SJSA1 (cell line): ENCODE measurements at regions not wholly inside any gene's neighbourhood (a gene's known extent, or its start where the extent isn't known, plus 50 kb on each side); places are given as distances from the start of the nearest gene placed in this dataset.

Experiments
- DNase-seq, 2 experiments: peaks; one replicate each; pipeline ENCODE4 v3.0.0-alpha.2; 2015 to 2020; ENCODE audit warnings: low spot score in 2 of 2, low read depth in 1 of 2
- H3K27ac ChIP-seq: fragments of 250-450 bp; sonication (Bioruptor Pico); 2 replicates; pipeline ENCODE4 v1.5.1; 2020; ENCODE audit warnings: mild to moderate bottlenecking, moderate library complexity
- H3K27me3 ChIP-seq: fragments of 250-450 bp; sonication (Bioruptor Pico); replicated peaks from 2 replicates; pipeline ENCODE4 v1.5.1; 2020; ENCODE audit warnings: mild to moderate bottlenecking, moderate library complexity
- H3K36me3 ChIP-seq: fragments of 250-450 bp; sonication (Bioruptor Pico); 2 replicates; pipeline ENCODE4 v1.5.1; 2020; ENCODE audit warnings: mild to moderate bottlenecking
- H3K4me1 ChIP-seq: fragments of 250-450 bp; sonication (Bioruptor Pico); replicated peaks from 2 replicates; pipeline ENCODE4 v1.6.1; 2021; ENCODE audit warnings: mild to moderate bottlenecking
- H3K4me3 ChIP-seq: fragments of 250-450 bp; sonication (Bioruptor Pico); 2 replicates; pipeline ENCODE4 v1.5.1; 2020; ENCODE audit warnings: mild to moderate bottlenecking
- H3K9me3 ChIP-seq: fragments of 250-450 bp; sonication (Bioruptor Pico); replicated peaks from 2 replicates; pipeline ENCODE4 v1.5.1; 2020; ENCODE audit warnings: mild to moderate bottlenecking

DNA sequence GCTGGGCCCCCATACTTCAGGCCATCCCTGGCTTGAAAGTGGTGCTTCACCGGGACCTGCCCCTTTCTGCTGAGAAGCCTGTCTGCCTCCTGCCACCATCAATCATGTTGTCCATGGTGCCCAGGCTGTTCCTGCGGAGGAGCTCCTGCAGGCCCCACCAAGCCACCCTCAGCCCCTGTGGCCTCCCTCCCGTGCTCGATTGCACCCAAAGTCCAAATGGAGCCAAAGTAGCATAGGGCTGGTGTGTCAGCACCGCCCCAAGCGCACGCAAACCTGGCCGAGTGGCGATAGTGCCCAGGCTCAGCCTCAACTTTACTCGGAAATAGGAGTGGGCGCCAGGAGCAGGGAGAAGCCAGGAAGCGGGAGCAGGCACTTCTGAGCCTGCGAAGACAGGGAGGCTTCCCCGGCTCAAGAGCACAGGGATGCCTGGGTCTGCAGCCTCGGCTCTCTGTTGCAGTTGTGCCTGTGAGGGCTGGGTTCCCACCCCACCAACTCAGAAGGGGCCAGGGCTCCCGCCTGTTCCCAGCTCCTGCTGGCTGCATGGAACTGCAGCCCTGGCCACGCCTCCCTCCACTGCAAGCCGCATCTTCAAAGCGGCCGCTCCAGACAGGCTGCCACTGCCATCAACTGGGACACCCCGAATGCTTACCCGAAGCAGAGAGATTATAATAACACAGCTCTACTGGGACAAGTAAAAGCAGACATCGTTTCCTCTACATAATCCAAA lies 203.0 kb downstream of the ARRDC4 start:
- Histone ChIP-seq H3K27ac (no peak overlapping the region), H3K27me3 (no peaks in the 10 kb centered on the region), H3K4me1 (no peaks in the 10 kb centered on the region), H3K9me3 (no peaks in the 10 kb centered on the region), H3K4me3 (no peak overlapping the region), H3K36me3 (no peaks in the 10 kb centered on the region)
- DNase-seq: no peak

GRCh38 chr15:98164571-98164970 lies 204.1 kb downstream of the ARRDC4 start:
- Histone ChIP-seq H3K27ac (no peak overlapping the region), H3K27me3 (no peaks in the 10 kb centered on the region), H3K36me3 (no peaks in the 10 kb centered on the region), H3K9me3 (no peaks in the 10 kb centered on the region), H3K4me1 (no peaks in the 10 kb centered on the region), H3K4me3 (no peak overlapping the region)
- no peak for DNase-seq

GRCh38 chr15:98164986-98165385 lies 204.5 kb downstream of the ARRDC4 start:
- H3K4me1 ChIP-seq: no peaks in the 10 kb centered on the region
- no peaks in the 10 kb centered on the region for H3K9me3 ChIP-seq
- H3K27me3 ChIP-seq: no peaks in the 10 kb centered on the region
- H3K36me3 ChIP-seq: no peaks in the 10 kb centered on the region
- DNase-seq: no peak
- H3K4me3 ChIP-seq: no peak overlapping the region
- no peak overlapping the region for H3K27ac ChIP-seq

GRCh38 chr15:98167722-98168268 lies 207.3 kb downstream of the ARRDC4 start:
- H3K9me3 ChIP-seq: no peaks in the 10 kb centered on the region
- no peaks in the 10 kb centered on the region for H3K27me3 ChIP-seq
- no peaks in the 10 kb centered on the region for H3K4me1 ChIP-seq
- no peaks in the 10 kb centered on the region for H3K36me3 ChIP-seq
- no peak for DNase-seq
- no peak overlapping the region for H3K27ac ChIP-seq
- no peak overlapping the region for H3K4me3 ChIP-seq

DNA sequence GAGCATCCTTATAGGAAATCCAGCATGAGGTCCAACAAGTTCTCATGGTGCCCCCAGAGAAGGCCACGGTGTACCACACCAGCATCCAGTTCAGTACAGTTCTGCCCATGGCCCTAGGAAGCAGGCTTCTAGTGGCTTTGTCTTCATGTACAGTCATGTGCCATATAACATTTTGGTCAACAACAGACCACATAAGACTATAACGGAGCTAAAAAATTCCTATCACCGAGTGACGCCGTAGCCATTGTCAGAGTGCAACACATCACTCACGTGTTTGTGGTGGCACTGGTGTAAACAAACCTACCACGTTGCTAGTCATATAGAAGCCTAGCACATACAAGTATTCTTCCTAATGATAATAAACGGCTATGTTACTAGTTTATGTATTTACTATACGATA lies 209.0 kb downstream of the ARRDC4 start:
- H3K4me1 ChIP-seq: no peaks in the 10 kb centered on the region
- no peaks in the 10 kb centered on the region for H3K36me3 ChIP-seq
- no peak for DNase-seq

GRCh38 chr15:98174286-98174685 lies 213.8 kb downstream of the ARRDC4 start:
- Histone ChIP-seq H3K36me3 (no peaks in the 10 kb centered on the region), H3K4me3 (no peak overlapping the region), H3K27me3 (peaks cover 10% of the 10 kb centered on the region), H3K27ac (no peak overlapping the region), H3K9me3 (no peaks in the 10 kb centered on the region), H3K4me1 (no peaks in the 10 kb centered on the region)
- no peak for DNase-seq

More for the DNA sequence above, 209.0 kb downstream of the ARRDC4 start:
- Histone ChIP-seq H3K27ac (no peak overlapping the region), H3K4me3 (no peak overlapping the region), H3K27me3 (no peaks in the 10 kb centered on the region), H3K9me3 (no peaks in the 10 kb centered on the region)

DNA sequence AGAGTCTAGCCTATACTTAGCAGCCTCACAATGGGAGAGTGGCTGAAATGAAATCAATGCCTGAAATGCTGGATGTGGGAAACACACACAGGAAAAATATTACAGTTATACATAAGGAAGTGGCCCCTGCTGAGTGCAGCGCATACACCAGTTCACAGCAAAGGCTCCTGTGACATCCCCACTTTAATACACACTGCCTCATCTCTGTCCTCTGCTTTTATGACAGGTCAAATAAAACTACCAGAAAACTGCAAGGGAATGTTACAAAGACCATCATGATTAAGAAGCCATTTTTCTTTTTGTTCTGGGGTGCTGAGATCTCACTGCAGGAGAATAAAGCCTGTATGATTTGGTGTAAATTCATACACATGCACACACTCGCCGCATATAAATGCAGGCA lies 214.3 kb downstream of the ARRDC4 start:
- Histone ChIP-seq H3K27ac (no peak overlapping the region), H3K4me1 (no peaks in the 10 kb centered on the region), H3K9me3 (no peaks in the 10 kb centered on the region), H3K36me3 (no peaks in the 10 kb centered on the region), H3K4me3 (no peak overlapping the region), H3K27me3 (peaks cover 10% of the 10 kb centered on the region)
- DNase-seq: no peak

DNA sequence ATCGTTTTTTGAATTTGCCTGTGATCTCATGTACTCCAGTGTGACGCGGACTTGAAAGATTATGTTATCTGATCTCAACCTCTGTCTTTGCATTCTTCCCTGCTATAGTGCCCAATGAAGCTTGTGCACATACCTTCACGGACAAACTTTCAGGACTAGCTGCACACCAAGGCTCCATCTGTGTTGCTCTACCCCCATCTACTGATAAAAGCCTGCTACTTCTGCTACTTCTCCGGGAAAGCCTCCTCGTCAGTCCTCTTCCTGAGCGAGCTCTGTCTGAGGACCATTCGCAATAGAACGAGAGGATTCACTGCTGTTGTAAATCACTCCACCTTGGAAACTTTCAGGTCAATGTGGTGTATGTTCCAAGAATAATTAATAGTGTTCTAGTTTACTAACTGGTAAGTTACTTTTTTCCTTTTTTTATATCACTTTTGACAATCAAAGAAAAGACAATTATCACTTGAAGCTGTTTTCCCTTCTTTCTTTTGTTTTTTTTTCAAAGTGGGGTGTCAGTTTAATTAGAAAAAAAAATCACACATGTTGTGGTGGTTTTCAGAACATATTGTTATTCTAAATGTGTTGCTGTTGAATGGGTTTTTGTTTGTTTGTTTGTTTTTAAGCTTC lies 217.6 kb downstream of the ARRDC4 start:
- H3K36me3 ChIP-seq: no peaks in the 10 kb centered on the region
- peak in 1 of 2 experiments; percentile 28 for DNase-seq
- H3K4me3 ChIP-seq: no peak overlapping the region

GRCh38 chr15:98178861-98179260 lies 218.4 kb downstream of the ARRDC4 start:
- Histone ChIP-seq H3K27ac (no peak overlapping the region), H3K9me3 (no peaks in the 10 kb centered on the region), H3K4me3 (no peak overlapping the region), H3K27me3 (peaks cover 10% of the 10 kb centered on the region), H3K36me3 (no peaks in the 10 kb centered on the region), H3K4me1 (no peaks in the 10 kb centered on the region)
- DNase-seq: no peak

More for the DNA sequence above, 217.6 kb downstream of the ARRDC4 start:
- Histone ChIP-seq H3K27me3 (peaks cover 10% of the 10 kb centered on the region), H3K9me3 (no peaks in the 10 kb centered on the region), H3K27ac (no peak overlapping the region), H3K4me1 (no peaks in the 10 kb centered on the region)

DNA sequence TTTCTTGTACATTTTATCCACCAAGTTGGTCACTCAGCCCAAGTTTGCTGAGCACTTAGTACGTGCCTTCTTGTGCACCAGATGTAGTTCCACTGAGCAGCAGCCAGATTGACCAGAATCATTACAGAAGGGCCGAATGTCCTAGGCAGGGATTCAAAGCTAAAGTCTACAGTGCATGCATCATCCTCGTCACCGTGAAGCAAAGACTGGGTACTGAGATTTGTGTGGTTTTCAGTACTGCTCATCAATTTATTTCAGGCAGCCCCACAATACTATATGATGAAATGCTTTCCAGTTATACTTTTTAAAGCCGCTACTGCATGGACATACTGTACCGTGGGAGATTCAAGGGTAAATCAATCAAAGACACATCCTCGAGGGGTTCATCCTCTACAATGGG lies 227.0 kb downstream of the ARRDC4 start:
- Histone ChIP-seq H3K27ac (no peak overlapping the region), H3K9me3 (no peaks in the 10 kb centered on the region), H3K36me3 (no peaks in the 10 kb centered on the region), H3K27me3 (no peaks in the 10 kb centered on the region), H3K4me3 (no peak overlapping the region), H3K4me1 (no peaks in the 10 kb centered on the region)
- no peak for DNase-seq

DNA sequence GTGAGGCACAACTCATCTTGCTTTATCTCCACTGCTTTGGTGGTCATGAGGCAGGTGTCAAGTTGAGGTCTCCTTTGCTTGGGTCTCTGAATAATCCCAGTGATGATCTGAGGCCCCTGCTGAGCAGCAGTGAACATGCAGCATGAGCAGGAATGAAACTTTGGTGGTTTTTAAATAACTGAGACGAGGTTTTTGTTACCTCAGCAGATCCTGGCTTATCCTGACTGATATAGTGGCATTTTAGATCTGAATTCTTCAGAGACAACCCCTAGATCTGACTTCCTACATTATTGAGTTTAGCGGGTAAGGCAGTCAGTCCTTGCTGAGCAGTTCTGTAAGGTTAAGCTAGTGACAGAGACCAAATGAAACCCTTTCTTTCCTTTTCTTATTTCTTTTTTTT lies 230.4 kb downstream of the ARRDC4 start:
- no peaks in the 10 kb centered on the region for H3K27me3 ChIP-seq
- no peaks in the 10 kb centered on the region for H3K4me1 ChIP-seq
- H3K36me3 ChIP-seq: no peaks in the 10 kb centered on the region
- no peak overlapping the region for H3K4me3 ChIP-seq
- no peaks in the 10 kb centered on the region for H3K9me3 ChIP-seq
- no peak for DNase-seq
- H3K27ac ChIP-seq: no peak overlapping the region

DNA sequence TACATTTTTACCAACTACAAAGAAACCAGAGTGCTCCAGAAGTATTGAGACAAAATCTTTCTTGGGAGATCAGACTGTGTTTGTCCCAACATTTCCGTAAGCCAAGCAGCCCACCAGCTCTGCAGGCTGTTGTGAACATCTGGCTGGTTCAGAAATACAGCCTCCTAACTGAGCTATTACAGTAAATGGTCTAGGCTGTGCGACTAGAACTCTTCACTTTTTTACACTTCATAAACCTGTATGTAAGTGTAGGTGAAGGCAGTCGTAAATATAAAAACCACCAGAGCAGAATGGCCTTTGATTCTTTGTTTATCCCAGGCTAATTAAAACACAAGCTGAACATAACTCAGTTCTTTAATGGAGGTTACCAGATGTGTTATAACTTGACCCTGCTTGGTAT lies 235.3 kb downstream of the ARRDC4 start:
- Histone ChIP-seq H3K4me3 (no peak overlapping the region), H3K27me3 (no peaks in the 10 kb centered on the region), H3K36me3 (no peaks in the 10 kb centered on the region), H3K4me1 (no peaks in the 10 kb centered on the region), H3K27ac (no peak overlapping the region), H3K9me3 (no peaks in the 10 kb centered on the region)
- DNase-seq: no peak

GRCh38 chr15:98196371-98196770 lies 235.9 kb downstream of the ARRDC4 start:
- Histone ChIP-seq H3K27me3 (no peaks in the 10 kb centered on the region), H3K4me1 (no peaks in the 10 kb centered on the region), H3K4me3 (no peak overlapping the region), H3K9me3 (no peaks in the 10 kb centered on the region), H3K27ac (no peak overlapping the region), H3K36me3 (no peaks in the 10 kb centered on the region)
- DNase-seq: no peak

DNA sequence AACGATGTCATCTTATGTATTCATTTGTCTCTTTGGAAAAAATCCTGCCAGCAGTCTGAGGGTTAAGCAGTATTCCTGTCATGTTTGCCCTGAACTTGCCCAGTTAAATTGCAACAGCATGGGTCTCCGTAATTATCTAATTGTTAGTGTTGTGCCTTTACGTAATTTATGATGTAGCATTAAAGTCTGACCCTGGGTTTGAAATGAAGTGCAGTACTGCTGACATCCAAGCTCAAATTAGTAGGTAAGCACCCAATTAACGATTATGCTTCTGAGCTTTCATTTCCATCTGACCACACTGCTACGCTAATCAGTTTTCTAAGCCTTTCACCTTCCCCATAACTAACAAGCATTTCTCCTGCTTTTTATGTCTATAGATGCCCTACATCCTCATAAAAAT lies 241.8 kb downstream of the ARRDC4 start:
- Histone ChIP-seq H3K27me3 (no peaks in the 10 kb centered on the region), H3K27ac (no peak overlapping the region), H3K4me3 (no peak overlapping the region), H3K9me3 (no peaks in the 10 kb centered on the region), H3K4me1 (no peaks in the 10 kb centered on the region), H3K36me3 (no peaks in the 10 kb centered on the region)
- DNase-seq: no peak
